ENCODE measurements at regions not wholly inside any gene's neighbourhood (a gene's known extent, or its start where the extent isn't known, plus 50 kb on each side); places are given as distances from the start of the nearest gene placed in this dataset.

DNA sequence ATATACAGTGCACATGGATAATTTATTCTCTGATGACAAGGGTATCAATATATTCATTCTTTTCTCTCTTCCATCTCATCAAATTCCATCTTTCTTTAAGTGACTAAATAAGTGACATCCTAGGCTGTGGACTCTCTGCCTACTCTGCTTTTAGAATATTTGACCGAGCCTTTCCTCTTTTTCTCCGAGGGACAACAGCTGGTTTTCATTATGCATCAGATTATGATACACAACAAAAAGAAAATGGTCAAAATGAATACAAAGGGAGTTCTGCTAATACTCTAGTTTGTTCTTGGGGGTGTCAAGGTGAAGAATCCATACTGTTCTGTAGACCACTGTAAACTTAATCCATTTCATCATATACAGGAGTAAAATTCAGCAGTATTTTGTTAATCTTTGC, 942.6 kb downstream of the KCNJ2 start:
- TF ChIP-seq, protein P1, sequence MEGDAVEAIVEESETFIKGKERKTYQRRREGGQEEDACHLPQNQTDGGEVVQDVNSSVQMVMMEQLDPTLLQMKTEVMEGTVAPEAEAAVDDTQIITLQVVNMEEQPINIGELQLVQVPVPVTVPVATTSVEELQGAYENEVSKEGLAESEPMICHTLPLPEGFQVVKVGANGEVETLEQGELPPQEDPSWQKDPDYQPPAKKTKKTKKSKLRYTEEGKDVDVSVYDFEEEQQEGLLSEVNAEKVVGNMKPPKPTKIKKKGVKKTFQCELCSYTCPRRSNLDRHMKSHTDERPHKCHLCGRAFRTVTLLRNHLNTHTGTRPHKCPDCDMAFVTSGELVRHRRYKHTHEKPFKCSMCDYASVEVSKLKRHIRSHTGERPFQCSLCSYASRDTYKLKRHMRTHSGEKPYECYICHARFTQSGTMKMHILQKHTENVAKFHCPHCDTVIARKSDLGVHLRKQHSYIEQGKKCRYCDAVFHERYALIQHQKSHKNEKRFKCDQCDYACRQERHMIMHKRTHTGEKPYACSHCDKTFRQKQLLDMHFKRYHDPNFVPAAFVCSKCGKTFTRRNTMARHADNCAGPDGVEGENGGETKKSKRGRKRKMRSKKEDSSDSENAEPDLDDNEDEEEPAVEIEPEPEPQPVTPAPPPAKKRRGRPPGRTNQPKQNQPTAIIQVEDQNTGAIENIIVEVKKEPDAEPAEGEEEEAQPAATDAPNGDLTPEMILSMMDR (IDR thresholded peaks at IDR 0.05): no peak
- TF ChIP-seq POLR2A (IDR thresholded peaks at IDR 0.05): no peak
